HCT116 (cell line): ENCODE measurements at regions not wholly inside any gene's neighbourhood (a gene's known extent, or its start where the extent isn't known, plus 50 kb on each side); places are given as distances from the start of the nearest gene placed in this dataset.

Experiments
- ATAC-seq: fragments of 200-7000 bp; cut with Tn5 transposase; 2 replicates; pipeline ENCODE4 v1.9.1; 2020; ENCODE audit warnings: mild to moderate bottlenecking, moderate library complexity
- BruUV-seq: library from RNA; stranded (reverse); fragments of 400-500 nt; replicated peaks from 2 replicates; lab custom pipeline; 2021; lab: Mats Ljungman, UMichigan
- CTCF ChIA-PET: fragments of 300-600 bp; sonication (Branson Sonifier 250); formaldehyde crosslinking; loops from one replicate; lab custom pipeline; 2021; ENCODE audit warnings: antibody characterized with exemption; lab: Charles Lee
- POLR2A ChIA-PET: fragments of 300-600, 350-600 bp; sonication (Branson Sonifier 250); formaldehyde crosslinking; loops from one replicate; lab custom pipeline; 2021; ENCODE audit warnings: antibody characterized with exemption; lab: Charles Lee
- RAD21 ChIA-PET, 2 experiments: fragments of 300-600 bp; sonication (Branson Sonifier 250); formaldehyde crosslinking; loops; one replicate each; lab custom pipeline; 2023; ENCODE audit warnings: low total read pairs in 2 of 2; ENCODE audit not compliant: uncharacterized antibody in 2 of 2, unreplicated experiment in 2 of 2, low non-redundant PET in 1 of 2; lab: Charles Lee
- DNase-seq: peaks from one replicate; pipeline ENCODE4 v3.0.0-alpha.2; 2010; ENCODE audit warnings: low read depth, low spot score
- H2AFZ ChIP-seq: fragments of 200-600 bp; shearing (Covaris generic), sonication (generic); 2 replicates; pipeline ENCODE4 v1.6.1; 2017; ENCODE audit warnings: low read depth, mixed run types, mixed read lengths, antibody characterized with exemption, low read length; ENCODE audit not compliant: poor library complexity, severe bottlenecking
- H3K27ac ChIP-seq: 2 replicates; pipeline ENCODE4 v1.5.1; 2012; ENCODE audit warnings: low read depth, low read length
- H3K27me3 ChIP-seq: fragments of 200-600 bp; sonication (generic); 2 replicates; pipeline ENCODE4 v1.6.1; 2016; ENCODE audit warnings: mixed run types, low read length, mixed read lengths; ENCODE audit not compliant: insufficient read depth
- H3K36me3 ChIP-seq, 2 experiments: fragments of 200-500 bp in 1 of 2; fragments of 200-600 bp in 1 of 2; sonication (Bioruptor generic) in 1 of 2; sonication (generic) in 1 of 2; 2 replicates each; pipeline versions ENCODE4 v1.5.1 to v1.6.1; 2014 to 2016; ENCODE audit warnings: low read length in 2 of 2, inconsistent platforms in 1 of 2, mixed read lengths in 1 of 2, mixed run types in 1 of 2; ENCODE audit not compliant: insufficient read depth in 2 of 2, control insufficient read depth in 1 of 2
- H3K4me1 ChIP-seq, 2 experiments: fragments of 200-600 bp in 1 of 2; sonication (generic) in 1 of 2; 2 replicates each; pipeline versions ENCODE4 v1.5.1 to v1.6.1; 2012 to 2017; ENCODE audit warnings: low read length in 2 of 2, inconsistent platforms in 1 of 2, mild to moderate bottlenecking in 1 of 2, mixed read lengths in 1 of 2, mixed run types in 1 of 2, moderate library complexity in 1 of 2; ENCODE audit not compliant: insufficient read depth in 2 of 2, control insufficient read depth in 1 of 2
- H3K4me2 ChIP-seq: fragments of 200-600 bp; sonication (generic); 2 replicates; pipeline ENCODE4 v1.6.1; 2017; ENCODE audit warnings: mixed run types, low read length, mixed read lengths
- H3K4me3 ChIP-seq, 2 experiments: fragments of 200-600 bp in 1 of 2; sonication (generic) in 1 of 2; replicated peaks in 1 of 2; 2 replicates each; pipeline ENCODE4 v1.5.1; 2011 to 2016; ENCODE audit warnings: low read length in 2 of 2, control low read depth in 1 of 2, low read depth in 1 of 2, mild to moderate bottlenecking in 1 of 2, mixed read lengths in 1 of 2, mixed run types in 1 of 2
- H3K79me2 ChIP-seq: fragments of 200-600 bp; sonication (generic); 2 replicates; pipeline ENCODE4 v1.6.1; 2017; ENCODE audit warnings: mild to moderate bottlenecking, mixed run types, low read length, moderate library complexity, mixed read lengths; ENCODE audit not compliant: insufficient read depth
- H3K9ac ChIP-seq: fragments of 200-600 bp; sonication (generic); 2 replicates; pipeline ENCODE4 v1.6.1; 2016; ENCODE audit warnings: low read length, mixed read lengths
- H3K9me2 ChIP-seq: fragments of 200-600 bp; sonication (generic), shearing (Covaris generic); 2 replicates; pipeline ENCODE4 v1.6.1; 2017; ENCODE audit warnings: mixed run types, mild to moderate bottlenecking, moderate library complexity; ENCODE audit not compliant: insufficient read depth
- H3K9me3 ChIP-seq, 2 experiments: fragments of 200-500 bp in 1 of 2; fragments of 200-600 bp in 1 of 2; sonication (Bioruptor generic) in 1 of 2; sonication (generic) in 1 of 2; 2 replicates each; pipeline ENCODE4 v1.6.1; 2014 to 2017; ENCODE audit warnings: low read length in 2 of 2, mixed read lengths in 2 of 2, inconsistent platforms in 1 of 2, low read depth in 1 of 2, mild to moderate bottlenecking in 1 of 2, mixed run types in 1 of 2, moderate library complexity in 1 of 2; ENCODE audit not compliant: control insufficient read depth in 1 of 2, insufficient read depth in 1 of 2
- H4K20me1 ChIP-seq: fragments of 200-600 bp; sonication (generic), shearing (Covaris generic); 2 replicates; pipeline ENCODE4 v1.6.1; 2017; ENCODE audit warnings: mixed run types, mild to moderate bottlenecking, moderate library complexity; ENCODE audit not compliant: insufficient read depth
- ATF3 ChIP-seq: IDR thresholded peaks from 2 replicates; pipeline ENCODE4 v1.6.1; 2012
- CBX3 ChIP-seq: IDR thresholded peaks from 2 replicates; pipeline ENCODE4 v1.6.1; 2012; ENCODE audit warnings: low read depth
- CEBPB ChIP-seq: IDR thresholded peaks from 2 replicates; pipeline ENCODE4 v1.6.1; 2012; ENCODE audit warnings: low read depth
- EGR1 ChIP-seq: IDR thresholded peaks from 2 replicates; pipeline ENCODE4 v1.6.1; 2012; ENCODE audit warnings: low read depth
- FOSL1 ChIP-seq: IDR thresholded peaks from 2 replicates; pipeline ENCODE4 v1.6.1; 2012; ENCODE audit warnings: low read depth
- POLR2AphosphoS5 ChIP-seq: IDR thresholded peaks from 2 replicates; pipeline ENCODE4 v1.6.1; 2011; ENCODE audit warnings: mild to moderate bottlenecking, low read depth, low read length, moderate library complexity
- RAD21 ChIP-seq: IDR thresholded peaks from 2 replicates; pipeline ENCODE4 v1.6.1; 2012; ENCODE audit warnings: low read depth, mild to moderate bottlenecking
- SP1 ChIP-seq: IDR thresholded peaks from 2 replicates; pipeline ENCODE4 v1.6.1; 2012; ENCODE audit warnings: low read depth
- SRF ChIP-seq: IDR thresholded peaks from 2 replicates; pipeline ENCODE4 v1.6.1; 2012; ENCODE audit warnings: low read depth
- TCF7L2 ChIP-seq: IDR thresholded peaks from 2 replicates; pipeline ENCODE4 v1.7.0; 2011; ENCODE audit warnings: borderline replicate concordance, inconsistent platforms; ENCODE audit not compliant: insufficient read depth, insufficient read length; ENCODE audit errors: extremely low read depth
- YY1 ChIP-seq: IDR thresholded peaks from 2 replicates; pipeline ENCODE4 v1.6.1; 2011; ENCODE audit warnings: low read length, low read depth, moderate library complexity, mild to moderate bottlenecking; ENCODE audit not compliant: insufficient replicate concordance; ENCODE audit errors: extremely low read depth
- ZBTB33 ChIP-seq: IDR thresholded peaks from 2 replicates; pipeline ENCODE4 v1.6.1; 2011; ENCODE audit warnings: mild to moderate bottlenecking, low read length, moderate library complexity; ENCODE audit not compliant: insufficient replicate concordance; ENCODE audit errors: extremely low read depth
- ZFX ChIP-seq: fragments of 450-650 bp; IDR thresholded peaks from 2 replicates; pipeline ENCODE4 v1.6.1; 2017
- ZNF274 ChIP-seq: fragments of 200-500 bp; sonication (Bioruptor generic); IDR thresholded peaks from 2 replicates; pipeline ENCODE4 v1.6.1; 2014; ENCODE audit warnings: mild to moderate bottlenecking, low read depth, low read length, inconsistent platforms
- intact Hi-C: fragments of 100-400 bp; cut with micrococcal nuclease; formaldehyde crosslinking; loops from 2 replicates; pipeline ENCODE4 v1.10.0; 2022

GRCh38 chr5:100965291-100965690 is 62.2 kb upstream of the ST8SIA4 start:
- ATAC-seq = no peak
- no peaks in the 10 kb centered on the region for H3K27me3 ChIP-seq
- intact Hi-C loops = no loop called here
- no peaks in the 10 kb centered on the region for H3K9me2 ChIP-seq
- H2AFZ ChIP-seq = no peak overlapping the region
- TF ChIP-seq EGR1 (no peak), SP1 (no peak), TCF7L2 (no peak), YY1 (no peak), CBX3 (no peak), ATF3 (no peak), SRF (no peak), POLR2AphosphoS5 (no peak), CEBPB (no peak), FOSL1 (no peak), RAD21 (no peak), ZBTB33 (no peak), ZNF274 (no peak), ZFX (no peak)
- no peaks in the 10 kb centered on the region for H3K79me2 ChIP-seq
- RAD21 ChIA-PET = no interaction called here
- no peak overlapping the region for H3K9ac ChIP-seq
- CTCF ChIA-PET = no interaction called here
- H3K36me3 ChIP-seq = no peaks in the 10 kb centered on the region
- POLR2A ChIA-PET = no interaction called here
- no peak overlapping the region for H3K27ac ChIP-seq
- no peak for DNase-seq
- H3K4me1 ChIP-seq = no peaks in the 10 kb centered on the region
- H3K4me2 ChIP-seq = no peak overlapping the region
- no peaks in the 10 kb centered on the region for H4K20me1 ChIP-seq
- H3K4me3 ChIP-seq = no peak overlapping the region
- no TSS peak for BruUV-seq
- H3K9me3 ChIP-seq = no peaks in the 10 kb centered on the region
